DMS 273 treated with DMSO at 0.1 percent for 48 hours (cell line): ENCODE measurements at regions not wholly inside any gene's neighbourhood (a gene's known extent, or its start where the extent isn't known, plus 50 kb on each side); places are given as distances from the start of the nearest gene placed in this dataset.
A peak's percentile ranks its signal among the peaks of the same experiment; 100 is the strongest.

Experiments used
- DNase-seq: peaks from one replicate; lab custom pipeline; 2025; lab: John Stamatoyannopoulos, UW

DNA sequence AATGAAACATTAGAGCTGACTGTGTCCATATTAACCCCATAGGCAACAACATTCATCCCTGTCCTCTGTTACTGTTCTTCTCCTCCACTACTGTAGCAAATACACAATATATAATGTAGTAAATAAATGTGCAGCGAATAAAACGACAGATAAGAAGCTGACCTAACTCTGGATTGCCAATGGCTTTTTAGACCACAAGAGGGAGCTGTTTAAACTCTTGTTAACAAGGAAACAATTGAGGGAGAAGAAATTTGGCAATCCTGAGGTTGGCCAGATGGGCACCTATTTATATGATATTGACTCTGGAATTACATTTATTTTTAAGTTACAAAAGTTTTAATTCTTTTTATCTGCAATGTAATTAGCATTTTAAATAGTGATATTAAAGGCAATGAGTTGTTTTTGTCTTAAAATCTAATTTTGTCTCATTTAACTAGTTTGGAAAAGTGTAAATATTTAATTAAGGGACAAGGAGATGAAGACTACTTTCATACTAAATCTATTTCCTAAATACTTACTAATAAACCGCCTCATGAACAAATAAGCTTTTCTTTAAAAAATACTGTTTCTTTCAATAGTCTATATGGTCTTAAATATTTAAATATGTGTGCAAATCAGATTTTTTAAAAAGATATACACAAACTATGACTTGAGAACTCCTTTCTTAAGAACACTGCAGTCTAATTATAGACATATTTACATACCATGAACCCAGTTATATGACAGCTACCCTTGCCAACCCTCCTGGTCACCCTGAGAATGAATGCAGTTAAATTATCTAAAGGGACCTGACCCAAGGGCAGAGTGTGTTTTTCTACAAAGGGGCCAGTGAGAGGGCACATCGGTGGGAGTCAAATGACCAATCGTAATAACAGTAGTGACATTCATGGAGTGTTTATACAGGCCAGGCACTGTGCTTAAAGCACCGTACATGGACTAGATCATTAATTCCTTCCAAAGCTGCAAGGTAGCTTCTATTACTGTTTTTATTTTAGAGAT is 52.9 kb upstream of the HPF1 start:
- peak; percentile 38 for DNase-seq

DNA sequence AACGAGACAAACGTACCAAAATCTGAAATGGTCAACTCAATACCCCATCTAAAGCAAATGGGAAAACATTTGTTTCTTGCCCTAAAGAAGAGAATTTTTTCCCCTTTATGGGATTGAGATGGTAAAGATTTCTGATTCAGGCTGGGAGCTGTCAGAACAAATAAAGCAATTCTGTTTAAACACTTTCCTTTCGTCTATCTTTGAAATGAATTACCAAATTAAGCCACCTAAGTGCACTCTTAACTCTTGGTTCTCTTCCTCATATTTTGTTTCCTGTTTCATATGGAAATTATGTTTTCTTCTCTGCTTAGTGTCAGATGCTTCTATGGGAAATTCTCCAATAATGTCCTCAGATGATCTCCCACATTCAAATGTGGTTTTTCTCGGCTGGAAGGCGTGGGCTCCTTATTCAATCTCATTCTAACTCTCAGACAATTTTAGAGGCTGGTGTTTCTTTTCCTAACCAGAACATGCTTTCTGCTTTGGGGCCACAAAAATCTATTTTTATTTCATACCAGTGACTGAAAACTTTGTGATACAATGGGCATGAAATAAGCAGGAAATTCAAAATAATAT is 50.3 kb upstream of the HPF1 start:
- no peak for DNase-seq
